ENCODE measurements at regions not wholly inside any gene's neighbourhood (a gene's known extent, or its start where the extent isn't known, plus 50 kb on each side); places are given as distances from the start of the nearest gene placed in this dataset.

DNA sequence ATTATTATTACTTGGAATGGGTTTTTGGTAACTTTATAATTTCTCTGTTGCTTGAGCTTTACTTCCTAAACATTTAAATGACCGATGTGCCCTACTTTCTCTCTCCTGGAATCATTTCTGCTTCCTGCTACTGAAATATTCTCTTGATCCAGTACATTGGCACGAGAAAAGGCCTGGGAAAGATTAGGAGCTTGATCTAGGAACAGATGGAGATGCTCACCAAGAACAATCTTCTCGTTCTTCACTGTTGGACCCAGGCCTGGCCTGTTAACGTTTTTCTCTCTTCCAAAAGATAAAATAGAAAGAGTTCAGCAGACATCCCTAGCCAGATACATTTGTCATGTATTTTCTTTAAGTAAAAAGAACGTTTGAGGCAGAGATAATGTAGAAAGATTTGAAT, 1356.8 kb upstream of the CRIM1 start:
- no peak for DNase-seq (ENCODE audit: low read depth, low spot score)
- H3K4me3 ChIP-seq (ENCODE audit: low read depth, low read length) = no peak overlapping the region
- CTCF ChIA-PET = no interaction called here
- no peak for TF ChIP-seq CTCF (IDR thresholded peaks at IDR 0.05; ENCODE audit: insufficient read depth, low read length, missing control alignments)
- POLR2A ChIA-PET = no interaction called here

DNA sequence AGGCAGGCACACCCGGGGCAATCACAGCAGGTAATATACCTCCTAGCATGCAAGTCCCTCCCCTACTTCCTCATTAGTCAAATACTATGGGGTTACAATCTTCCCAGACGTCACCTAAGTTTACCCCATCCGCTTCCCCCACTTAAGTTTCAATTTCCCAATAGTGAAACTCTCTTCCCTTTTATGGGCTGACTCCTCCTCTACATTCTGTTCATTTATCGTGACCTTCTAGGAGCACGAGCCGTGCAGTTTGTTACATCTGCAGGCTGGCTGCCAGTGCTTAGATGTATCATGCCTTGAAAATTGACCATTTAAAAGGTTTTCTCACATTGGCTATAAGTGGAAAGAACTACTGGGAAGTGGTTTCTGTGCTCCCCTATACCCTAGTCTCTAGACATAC, 1357.8 kb upstream of the CRIM1 start:
- POLR2A ChIA-PET = no interaction called here
- TF ChIP-seq CTCF (IDR thresholded peaks at IDR 0.05; ENCODE audit: insufficient read depth, low read length, missing control alignments) = no peak
- no peak overlapping the region for H3K4me3 ChIP-seq (ENCODE audit: low read depth, low read length)
- CTCF ChIA-PET = no interaction called here
- DNase-seq (ENCODE audit: low read depth, low spot score) = no peak

GRCh38 chr2:34995196-34995595, 1360.4 kb upstream of the CRIM1 start:
- POLR2A ChIA-PET = no interaction called here
- no peak for DNase-seq (ENCODE audit: low read depth, low spot score)
- CTCF ChIA-PET = no interaction called here
- H3K4me3 ChIP-seq (ENCODE audit: low read depth, low read length) = no peak overlapping the region
- TF ChIP-seq CTCF (IDR thresholded peaks at IDR 0.05; ENCODE audit: insufficient read depth, low read length, missing control alignments) = no peak

DNA sequence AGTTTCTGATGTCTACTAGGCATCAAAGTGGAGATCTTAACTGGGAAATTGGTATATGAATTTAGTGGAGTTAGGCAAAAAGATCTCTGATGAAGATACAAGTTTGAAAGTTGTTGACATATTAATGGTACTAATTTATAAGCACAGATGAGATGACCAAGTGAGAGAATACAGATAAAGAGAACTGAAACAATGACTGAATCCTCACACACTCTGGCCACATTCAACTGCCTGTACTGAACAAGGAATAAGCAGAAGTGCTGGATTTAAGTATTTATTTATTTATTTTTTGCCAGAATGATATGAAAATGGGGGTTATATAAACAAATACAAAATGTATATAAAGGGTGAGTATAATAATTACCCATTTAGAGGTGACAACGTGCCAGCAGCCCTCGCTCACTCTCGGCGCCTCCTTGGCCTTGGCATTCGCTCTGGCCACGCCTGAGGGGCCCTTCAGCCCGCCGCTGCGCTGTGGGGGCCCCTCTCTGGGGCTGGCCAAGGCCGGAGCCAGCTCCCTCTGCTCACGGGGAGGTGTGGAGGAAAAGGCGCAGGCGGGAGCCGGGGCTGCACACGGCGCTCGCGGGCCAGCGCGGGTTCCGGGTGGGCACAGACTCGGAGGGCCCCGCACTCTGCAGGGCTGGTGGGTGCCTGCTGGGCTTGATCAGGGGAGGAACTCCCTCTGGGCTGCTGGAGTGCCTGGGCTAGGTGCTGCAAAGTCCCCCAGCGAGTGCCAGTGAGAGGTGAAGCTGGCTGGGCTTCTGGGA, 1363.9 kb upstream of the CRIM1 start:
- no peak overlapping the region for H3K4me3 ChIP-seq (ENCODE audit: low read depth, low read length)
- ChIA-PET CTCF (no interaction called here), POLR2A (no interaction called here)
- no peak for DNase-seq (ENCODE audit: low read depth, low spot score)
- TF ChIP-seq CTCF (IDR thresholded peaks at IDR 0.05; ENCODE audit: insufficient read depth, low read length, missing control alignments) = no peak

DNA sequence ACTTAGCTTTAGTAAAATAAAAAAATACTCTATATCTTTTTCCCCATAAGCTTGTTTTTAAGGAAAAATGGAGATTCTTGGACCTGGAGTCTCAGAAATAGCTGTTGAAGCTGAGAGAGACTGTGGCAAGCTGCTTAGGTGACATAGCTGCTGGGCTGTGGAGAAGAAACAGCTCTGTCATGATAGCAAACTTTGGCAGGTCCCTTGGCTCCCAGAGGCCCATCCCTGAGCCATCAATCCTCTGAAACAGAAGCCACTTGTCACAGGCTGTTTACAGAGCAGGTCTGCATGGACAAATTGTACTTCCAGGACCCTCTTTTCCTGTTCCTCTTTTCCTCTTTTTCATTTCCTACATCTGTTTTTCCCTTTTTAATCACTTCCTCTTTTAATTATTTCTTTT, 1370.1 kb upstream of the CRIM1 start:
- ChIA-PET CTCF (interaction anchor here (0.5 kb wide), 1 partner anchor 426 kb away, joined by 3 read pairs; no protein-coding TSS in a partner anchor), POLR2A (no interaction called here)
- no peak overlapping the region for H3K4me3 ChIP-seq (ENCODE audit: low read depth, low read length)
- DNase-seq (ENCODE audit: low read depth, low spot score) = no peak
- no peak for TF ChIP-seq CTCF (IDR thresholded peaks at IDR 0.05; ENCODE audit: insufficient read depth, low read length, missing control alignments)

DNA sequence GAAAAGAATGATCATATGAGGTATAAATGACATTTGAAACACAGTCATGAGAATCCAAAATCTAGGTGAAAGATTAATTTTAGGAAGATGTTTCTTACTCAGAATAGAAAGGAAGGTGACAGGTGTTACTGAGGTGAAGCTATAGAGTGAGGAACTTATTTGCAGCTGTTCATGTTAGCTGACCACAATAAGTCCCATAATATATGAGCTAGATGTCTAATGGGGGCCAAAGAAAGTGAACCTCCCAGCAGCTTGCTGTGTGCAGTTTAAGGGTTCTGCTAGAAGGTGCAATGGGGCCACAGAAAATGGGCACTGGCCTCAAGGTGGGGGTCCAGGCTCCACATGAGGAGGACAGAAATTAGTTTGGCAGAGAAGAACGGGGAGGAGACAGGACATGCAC, 1374.9 kb upstream of the CRIM1 start:
- ChIA-PET CTCF (no interaction called here), POLR2A (no interaction called here)
- TF ChIP-seq CTCF (IDR thresholded peaks at IDR 0.05; ENCODE audit: insufficient read depth, low read length, missing control alignments) = no peak
- no peak for DNase-seq (ENCODE audit: low read depth, low spot score)
- H3K4me3 ChIP-seq (ENCODE audit: low read depth, low read length) = no peak overlapping the region

Data from AG04449 (cell line).